HUES48 (cell line): ENCODE measurements at regions not wholly inside any gene's neighbourhood (a gene's known extent, or its start where the extent isn't known, plus 50 kb on each side); places are given as distances from the start of the nearest gene placed in this dataset.
A peak's percentile ranks its signal among the peaks of the same experiment; 100 is the strongest.

Experiments
- H3K27ac ChIP-seq: one replicate; pipeline ENCODE4 v1.7.0; 2013; ENCODE audit warnings: low read depth, low read length, inconsistent platforms
- H3K27me3 ChIP-seq: 2 replicates; pipeline ENCODE4 v1.6.1; 2013; ENCODE audit warnings: mild to moderate bottlenecking, low read length; ENCODE audit not compliant: control insufficient read depth, insufficient read depth
- H3K36me3 ChIP-seq: 2 replicates; pipeline ENCODE4 v1.6.1; 2013; ENCODE audit warnings: low read length; ENCODE audit not compliant: control insufficient read depth, insufficient read depth
- H3K4me1 ChIP-seq: 2 replicates; pipeline ENCODE4 v1.6.1; 2013; ENCODE audit warnings: mild to moderate bottlenecking, low read length; ENCODE audit not compliant: control insufficient read depth, insufficient read depth
- H3K4me3 ChIP-seq: 2 replicates; pipeline ENCODE4 v1.5.1; 2013; ENCODE audit warnings: mild to moderate bottlenecking, low read depth, low read length
- H3K9ac ChIP-seq: 2 replicates; pipeline ENCODE4 v1.6.1; 2013; ENCODE audit warnings: mild to moderate bottlenecking, low read depth, low read length, moderate library complexity
- H3K9me3 ChIP-seq: 2 replicates; pipeline ENCODE4 v1.6.1; 2013; ENCODE audit warnings: low read length; ENCODE audit not compliant: control insufficient read depth, insufficient read depth

DNA sequence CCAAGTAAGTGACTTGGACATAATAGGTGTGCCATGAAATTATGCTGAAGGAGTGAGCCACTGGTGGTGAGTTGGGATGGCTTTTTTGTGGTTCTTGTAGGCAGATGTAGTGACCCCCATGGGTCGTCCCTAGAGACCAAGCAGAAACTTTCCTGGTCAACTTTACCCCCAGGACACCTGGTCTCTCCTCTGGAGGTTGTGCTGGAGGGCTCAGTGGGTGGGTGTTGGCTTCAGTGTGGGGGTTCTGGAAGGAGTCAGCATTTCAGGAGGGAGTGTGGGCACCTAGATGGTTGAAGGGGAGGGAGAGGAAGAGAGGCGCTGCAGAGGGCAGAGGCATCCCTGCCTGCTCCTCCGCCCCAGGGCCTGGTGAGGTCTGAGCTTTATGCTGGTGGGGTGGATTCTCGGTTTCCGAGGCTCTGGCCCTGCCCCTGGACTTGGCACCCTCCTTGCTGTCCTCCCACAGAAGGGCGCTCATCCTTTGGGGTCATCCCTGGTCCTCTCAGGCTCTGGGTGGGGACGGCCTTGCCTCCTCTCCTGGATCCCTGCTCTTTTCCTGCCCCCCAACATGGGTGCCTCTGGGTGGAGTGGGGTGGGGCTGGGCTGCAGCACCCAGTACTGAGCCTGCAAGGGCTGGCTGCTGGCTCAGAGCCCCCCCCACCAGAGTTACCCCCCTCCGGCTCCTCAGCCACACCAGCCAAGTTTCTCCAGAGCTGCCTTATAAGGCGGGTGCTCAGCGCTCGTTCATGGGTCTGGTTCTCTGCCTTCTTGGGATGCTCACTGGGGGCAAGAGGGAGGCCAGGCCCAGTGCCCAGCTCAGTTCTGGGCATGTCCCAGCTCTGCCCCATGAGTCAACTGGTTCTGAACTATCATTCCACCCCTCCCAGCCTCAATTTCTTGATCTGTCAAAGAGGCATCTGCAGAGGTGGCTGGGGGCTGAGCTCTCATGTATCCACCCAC lies 266.8 kb downstream of the SEC14L1 start:
- Histone ChIP-seq H3K4me1 (peaks cover 19% of the 10 kb centered on the region), H3K27ac (no peak overlapping the region), H3K9ac (no peak overlapping the region), H3K36me3 (peaks cover 18% of the 10 kb centered on the region), H3K9me3 (no peaks in the 10 kb centered on the region), H3K4me3 (no peak overlapping the region), H3K27me3 (no peaks in the 10 kb centered on the region)

DNA sequence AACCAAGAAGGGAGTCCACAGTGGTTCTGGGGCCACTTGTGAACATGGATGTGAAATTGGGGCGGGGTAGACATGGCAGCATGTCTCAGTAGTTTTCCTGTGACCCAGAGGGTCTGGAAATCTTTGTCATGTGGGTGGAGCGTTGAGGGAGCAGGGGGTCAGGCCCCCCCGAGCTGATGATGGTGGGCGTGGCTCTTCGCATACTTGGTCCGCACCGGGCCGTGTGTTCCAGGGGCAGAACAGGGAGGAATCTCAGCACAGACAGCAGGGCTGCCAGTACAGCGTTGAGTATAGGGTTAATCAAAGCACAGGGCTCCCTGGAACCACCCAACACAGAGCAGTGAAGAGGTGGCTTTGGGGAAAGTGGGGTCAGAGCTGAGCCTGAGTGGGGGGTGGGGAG lies 267.5 kb downstream of the SEC14L1 start:
- H3K4me1 ChIP-seq, result peaks cover 19% of the 10 kb centered on the region
- peaks cover 13% of the 10 kb centered on the region for H3K36me3 ChIP-seq
- H3K9me3 ChIP-seq, result no peaks in the 10 kb centered on the region
- H3K27me3 ChIP-seq, result no peaks in the 10 kb centered on the region
- no peak overlapping the region for H3K27ac ChIP-seq
- H3K9ac ChIP-seq, result no peak overlapping the region
- no peak overlapping the region for H3K4me3 ChIP-seq

DNA sequence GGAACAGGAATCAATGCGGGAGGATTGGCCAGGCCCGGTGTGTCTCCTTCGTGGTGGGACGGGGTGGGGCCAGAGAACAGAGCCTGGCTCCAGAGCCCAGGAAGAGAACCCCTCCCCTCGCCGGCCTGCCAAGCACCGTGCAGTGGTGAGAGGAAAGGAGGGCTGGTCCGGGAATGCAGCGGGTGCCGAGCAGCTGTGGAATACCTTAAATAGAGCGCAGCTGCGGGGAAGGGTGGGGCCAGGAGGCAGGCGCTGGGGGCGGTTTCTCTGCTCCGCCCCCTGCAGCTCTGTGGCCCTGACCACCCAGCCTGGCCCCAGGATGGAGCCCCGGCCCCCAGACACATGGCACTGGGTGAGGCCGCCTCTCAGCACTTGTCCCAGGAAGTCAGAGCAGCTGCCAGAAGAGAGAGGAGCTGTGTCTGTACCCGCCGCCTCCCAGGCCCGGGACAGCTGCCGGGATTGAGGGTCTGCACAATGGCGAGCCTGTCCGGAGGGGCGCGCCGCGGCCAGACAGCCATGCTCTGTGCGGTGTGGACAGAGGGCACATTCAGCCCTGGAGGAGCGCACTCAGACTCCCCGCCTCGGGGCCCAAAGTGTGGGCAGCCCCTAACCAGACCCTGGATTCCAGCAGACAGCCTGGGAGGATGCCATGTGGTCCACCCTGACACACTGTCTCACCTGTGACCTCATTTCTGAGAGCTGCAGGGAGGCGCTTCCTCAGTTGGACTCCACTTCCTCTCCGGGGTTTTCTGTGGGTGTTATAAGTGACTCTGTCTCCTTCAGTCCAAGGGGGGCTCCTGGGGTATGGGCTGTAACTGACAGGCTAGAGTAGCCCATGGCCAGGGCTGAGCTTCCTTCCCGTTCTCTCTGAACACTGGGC lies 268.8 kb downstream of the SEC14L1 start:
- Histone ChIP-seq H3K9ac (no peak overlapping the region), H3K36me3 (peaks cover 6% of the 10 kb centered on the region; the same call in 1 of the 2 replicates), H3K27me3 (no peaks in the 10 kb centered on the region), H3K27ac (no peak overlapping the region), H3K4me3 (no peak overlapping the region; the same call in 1 of the 2 replicates), H3K9me3 (no peaks in the 10 kb centered on the region), H3K4me1 (peaks cover 19% of the 10 kb centered on the region)

DNA sequence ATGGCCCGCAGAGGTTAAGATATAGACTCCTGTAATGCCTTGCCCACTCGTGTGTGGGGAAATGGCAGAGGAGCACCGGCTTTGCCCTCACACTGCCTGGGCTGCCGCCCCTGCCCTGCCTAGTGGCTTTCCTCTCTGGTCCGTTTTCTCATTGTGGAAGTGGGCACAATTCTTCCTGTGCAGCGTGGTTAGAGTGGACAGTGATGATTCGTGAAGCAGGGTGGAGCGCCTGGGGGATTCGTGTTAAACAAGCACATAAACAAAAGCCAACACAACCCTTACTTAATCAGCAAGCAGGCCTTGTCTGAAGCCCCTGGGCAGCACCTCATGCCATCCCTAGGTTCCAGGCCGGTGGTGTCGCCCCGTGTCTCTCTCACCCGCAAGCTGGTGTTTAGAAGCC lies 269.7 kb downstream of the SEC14L1 start:
- H3K4me1 ChIP-seq, result peaks cover 19% of the 10 kb centered on the region
- no peak overlapping the region for H3K9ac ChIP-seq

DNA sequence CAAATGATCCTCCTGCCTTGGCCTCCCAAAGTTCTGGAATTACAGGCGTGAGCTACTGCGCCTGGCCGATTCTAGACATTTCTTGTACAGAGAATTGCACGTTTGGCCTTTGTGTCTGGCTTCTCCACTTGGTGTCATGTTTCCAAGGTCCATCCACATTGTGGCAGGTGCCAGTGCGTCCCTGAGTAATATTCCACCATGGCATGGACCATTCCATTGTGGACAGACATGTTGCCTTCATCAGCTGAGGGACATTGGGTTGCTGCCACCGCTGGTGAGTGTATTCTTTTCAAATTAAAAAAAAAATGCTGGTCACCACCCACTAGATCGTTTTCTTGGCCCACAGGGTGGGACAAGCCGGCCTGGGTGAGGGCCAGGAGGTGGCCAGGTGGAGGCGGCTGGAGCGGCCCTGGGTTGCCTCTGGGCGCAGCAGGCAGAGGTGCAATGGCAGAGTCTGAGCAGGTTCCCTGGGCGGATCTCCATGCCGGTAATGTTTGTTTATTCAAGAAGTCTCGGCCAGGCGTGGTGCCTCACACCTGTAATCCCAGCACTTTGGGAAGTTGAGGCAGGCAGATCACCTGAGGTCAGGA lies 274.1 kb downstream of the SEC14L1 start:
- no peak overlapping the region for H3K9ac ChIP-seq
- peaks cover 4% of the 10 kb centered on the region; the same call in 1 of the 2 replicates for H3K36me3 ChIP-seq

More for the DNA sequence above, 269.7 kb downstream of the SEC14L1 start:
- H3K27ac ChIP-seq, result no peak overlapping the region
- no peaks in the 10 kb centered on the region for H3K9me3 ChIP-seq
- H3K36me3 ChIP-seq, result peaks cover 6% of the 10 kb centered on the region; the same call in 1 of the 2 replicates
- H3K4me3 ChIP-seq, result no peak overlapping the region
- no peaks in the 10 kb centered on the region for H3K27me3 ChIP-seq

DNA sequence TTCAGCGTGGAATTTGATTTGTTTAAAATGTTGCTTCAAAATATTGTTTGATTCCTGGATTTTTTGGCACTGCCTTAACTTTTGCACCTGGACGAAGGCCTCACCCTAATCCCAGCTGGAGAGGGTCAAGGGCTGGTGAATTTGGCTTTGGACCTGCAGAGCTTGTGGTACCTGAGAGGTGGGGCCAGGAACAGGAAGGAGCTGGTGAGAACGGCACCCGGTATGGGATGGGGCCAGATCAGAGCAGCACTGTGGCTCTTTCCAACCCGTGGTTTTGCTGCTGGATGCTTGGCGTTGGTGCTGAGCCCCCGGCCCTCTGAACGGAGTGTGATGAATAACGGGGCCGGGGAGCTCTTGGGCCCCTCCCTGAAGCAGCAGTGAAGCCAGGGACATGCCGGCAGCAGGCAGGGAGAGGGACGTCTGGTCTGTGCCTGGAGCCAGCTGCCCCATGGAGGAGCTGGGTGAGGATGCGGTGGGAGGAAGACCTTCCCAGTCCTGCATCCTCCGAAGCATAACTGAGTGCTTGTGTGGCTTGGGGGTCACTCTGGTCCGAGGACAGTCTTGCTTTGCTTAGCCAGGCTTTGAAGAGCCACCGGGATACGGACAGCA lies 275.4 kb downstream of the SEC14L1 start:
- Histone ChIP-seq H3K9ac (no peak overlapping the region), H3K36me3 (no peaks in the 10 kb centered on the region)

More for the DNA sequence above, 274.1 kb downstream of the SEC14L1 start:
- Histone ChIP-seq H3K27me3 (no peaks in the 10 kb centered on the region), H3K4me3 (no peak overlapping the region), H3K4me1 (peaks cover 12% of the 10 kb centered on the region), H3K27ac (no peak overlapping the region), H3K9me3 (no peaks in the 10 kb centered on the region)

DNA sequence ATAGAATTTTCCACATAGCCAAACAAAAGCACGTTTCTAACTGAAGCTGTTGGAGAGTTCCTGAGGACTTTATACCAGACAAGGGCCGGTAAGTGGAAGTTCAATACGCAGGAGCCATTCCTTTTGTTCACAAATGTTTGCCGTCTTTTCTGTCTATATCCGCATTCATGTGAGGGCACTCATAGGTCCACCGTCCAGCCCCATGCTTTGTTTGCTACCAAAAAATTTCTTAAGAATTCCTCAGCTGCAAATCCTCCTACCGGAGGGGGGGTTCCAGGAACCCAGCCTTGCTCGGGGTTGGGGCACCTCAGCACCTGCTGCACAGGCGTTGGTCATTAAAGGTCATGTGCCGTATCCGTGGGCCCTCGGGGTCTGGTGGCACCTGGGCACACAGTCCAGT lies 276.8 kb downstream of the SEC14L1 start:
- Histone ChIP-seq H3K4me3 (no peak overlapping the region), H3K9ac (no peak overlapping the region), H3K4me1 (peaks cover 35% of the 10 kb centered on the region), H3K36me3 (no peaks in the 10 kb centered on the region), H3K27me3 (no peaks in the 10 kb centered on the region), H3K27ac (no peak overlapping the region), H3K9me3 (no peaks in the 10 kb centered on the region)

More for the DNA sequence above, 275.4 kb downstream of the SEC14L1 start:
- Histone ChIP-seq H3K4me1 (peaks cover 25% of the 10 kb centered on the region), H3K27ac (no peak overlapping the region), H3K27me3 (no peaks in the 10 kb centered on the region), H3K4me3 (no peak overlapping the region), H3K9me3 (no peaks in the 10 kb centered on the region)

DNA sequence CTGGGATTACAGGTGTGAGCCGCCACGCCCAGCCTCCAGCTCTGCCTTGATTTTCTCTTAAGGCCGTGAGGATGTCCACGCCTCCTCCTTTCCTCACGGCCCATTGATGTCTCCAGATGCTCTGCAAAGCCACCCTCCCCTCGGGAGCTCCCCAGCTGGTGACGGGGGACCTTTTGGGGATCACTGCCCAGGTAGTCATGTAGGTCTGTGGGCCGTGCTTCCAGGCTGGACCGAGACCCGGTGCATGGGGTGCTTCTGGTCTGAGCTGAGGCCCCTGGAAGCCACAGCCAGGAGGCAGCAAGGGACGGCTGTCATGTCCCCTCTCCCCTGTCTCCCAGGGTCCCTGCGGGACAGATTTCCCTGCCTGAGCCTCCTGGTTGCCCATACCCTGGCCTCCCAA lies 277.8 kb downstream of the SEC14L1 start:
- Histone ChIP-seq H3K4me1 (peaks cover 35% of the 10 kb centered on the region), H3K9me3 (no peaks in the 10 kb centered on the region), H3K27me3 (no peaks in the 10 kb centered on the region), H3K9ac (no peak overlapping the region), H3K27ac (peak overlapping the region; percentile 59), H3K36me3 (no peaks in the 10 kb centered on the region), H3K4me3 (no peak overlapping the region)

DNA sequence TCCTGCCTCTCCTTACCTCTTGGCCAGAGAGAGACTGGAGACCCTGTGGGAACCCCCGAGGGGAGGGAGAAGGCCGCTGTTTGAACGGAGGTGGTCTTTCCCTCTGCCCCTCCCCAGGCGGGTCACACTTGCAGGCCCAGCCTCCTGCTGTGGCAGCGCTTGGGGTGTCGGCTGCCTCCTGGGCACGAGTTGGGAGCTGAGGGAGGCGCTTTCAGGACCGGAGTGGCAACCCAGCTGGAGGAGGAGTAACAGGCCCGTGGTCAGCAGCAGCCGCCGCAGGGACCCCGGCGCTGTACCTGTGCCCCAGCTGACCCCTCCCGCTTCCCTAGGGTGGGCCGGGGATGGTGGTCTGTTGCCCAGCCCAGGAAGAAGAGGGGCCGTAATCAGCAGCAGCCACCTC lies 278.3 kb downstream of the SEC14L1 start:
- Histone ChIP-seq H3K4me1 (peaks cover 35% of the 10 kb centered on the region), H3K9ac (no peak overlapping the region), H3K27me3 (no peaks in the 10 kb centered on the region), H3K4me3 (no peak overlapping the region), H3K36me3 (no peaks in the 10 kb centered on the region), H3K27ac (peak overlapping the region; percentile 59), H3K9me3 (no peaks in the 10 kb centered on the region)

DNA sequence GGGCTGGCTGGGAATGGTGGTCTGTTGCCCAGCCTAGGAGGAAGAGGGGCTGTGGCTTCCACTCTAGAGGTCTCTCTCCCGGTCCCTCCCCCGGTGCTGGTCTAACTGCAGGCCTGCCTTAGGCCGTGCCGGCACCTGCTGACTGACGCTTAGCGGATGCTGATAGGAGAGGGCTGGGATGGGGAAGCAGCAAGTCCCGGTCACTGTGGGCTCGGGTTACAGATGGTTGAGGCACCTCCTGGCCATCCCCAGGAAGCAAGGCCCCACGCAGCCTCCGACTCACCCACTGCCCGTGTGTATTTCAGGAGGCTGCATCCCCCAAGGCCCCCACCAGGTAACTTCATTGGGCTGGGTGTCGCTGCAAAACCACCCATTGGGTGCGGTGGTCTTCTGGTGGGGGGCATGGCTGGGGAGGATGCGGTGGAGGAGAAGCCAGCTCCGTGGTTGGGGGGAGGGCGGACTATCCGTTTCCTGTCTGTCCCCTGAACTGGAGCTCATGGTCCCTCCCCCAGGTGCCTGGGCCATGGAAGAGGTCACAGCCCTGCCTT lies 278.9 kb downstream of the SEC14L1 start:
- Histone ChIP-seq H3K36me3 (no peaks in the 10 kb centered on the region), H3K4me3 (no peak overlapping the region), H3K9me3 (no peaks in the 10 kb centered on the region), H3K27ac (peak overlapping the region; percentile 87), H3K27me3 (no peaks in the 10 kb centered on the region), H3K4me1 (peaks cover 35% of the 10 kb centered on the region), H3K9ac (no peak overlapping the region)
